ENCODE measurements at regions not wholly inside any gene's neighbourhood (a gene's known extent, or its start where the extent isn't known, plus 50 kb on each side); places are given as distances from the start of the nearest gene placed in this dataset.
"Not testable (repeated sequence)": the region's sequence is repeated elsewhere in the genome, so short reads cannot be mapped to it uniquely, and the experiment has no call there.

DNA sequence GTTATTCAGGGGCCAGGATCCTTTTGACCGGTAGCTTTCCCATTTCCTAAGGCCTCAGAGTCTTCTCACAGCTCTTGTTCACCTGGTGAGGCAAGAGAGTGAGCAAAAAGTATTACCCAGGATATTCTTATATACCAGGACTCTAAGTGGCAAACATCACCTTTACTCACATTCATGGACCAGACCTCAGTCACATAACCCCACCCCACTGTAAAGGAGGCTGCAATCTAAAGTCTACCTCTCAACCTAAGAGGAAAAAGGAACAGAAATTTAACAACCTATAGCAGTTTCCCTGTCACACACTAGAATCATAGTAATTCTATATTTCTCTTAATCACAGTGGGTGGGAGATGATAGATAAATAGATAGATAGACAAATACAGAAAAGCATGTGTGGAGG, 176.0 kb upstream of the PTPRZ1 start:
- Histone ChIP-seq H3K27ac (ENCODE audit: low read depth in 2 of 2, low read length in 1 of 2) (no peak overlapping the region), H3K9me3 (ENCODE audit: control insufficient read depth in 2 of 2, insufficient read depth in 1 of 2, low read depth in 1 of 2, low read length in 1 of 2) (no peaks in the 10 kb centered on the region), H3K36me3 (ENCODE audit: control insufficient read depth in 2 of 2, insufficient read depth in 2 of 2, low read length in 1 of 2) (no peaks in the 10 kb centered on the region), H3K27me3 (ENCODE audit: control insufficient read depth in 1 of 2, insufficient read depth in 2 of 2, low read length in 2 of 2) (no peaks in the 10 kb centered on the region), H3K4me1 (ENCODE audit: control insufficient read depth in 2 of 2, insufficient read depth in 2 of 2, low read length in 1 of 2) (no peaks in the 10 kb centered on the region), H3K4me3 (ENCODE audit: low read depth in 1 of 2, low read length in 2 of 2) (no peak overlapping the region)
- WGBS, 2 donors = 90 to 97% methylated on average over 1 of the region's 1 CpG

DNA sequence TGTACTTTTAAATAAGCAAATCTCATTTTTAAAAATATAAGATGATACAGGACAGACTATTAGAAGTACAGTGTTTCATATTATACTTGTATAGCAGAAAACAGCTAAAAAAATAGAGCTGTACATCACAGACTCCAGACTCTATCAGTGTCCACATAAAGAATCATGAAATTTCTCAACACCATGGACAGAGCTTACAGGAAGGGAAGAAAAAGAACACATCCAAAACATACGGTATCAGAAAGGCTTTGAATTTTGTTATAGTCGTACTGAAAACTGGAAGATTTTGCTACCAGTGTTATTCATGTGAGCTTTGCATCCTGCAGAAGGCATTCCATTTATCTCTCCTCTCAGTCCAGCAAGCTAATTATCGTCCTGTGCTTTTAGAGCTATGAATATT, 183.2 kb upstream of the PTPRZ1 start:
- 73 to 83% methylated on average over 3 of the region's 3 CpGs for WGBS, 2 donors
- H3K36me3 ChIP-seq (ENCODE audit: control insufficient read depth in 2 of 2, insufficient read depth in 2 of 2, low read length in 1 of 2) = no peaks in the 10 kb centered on the region
- no peak overlapping the region for H3K4me3 ChIP-seq (ENCODE audit: low read depth in 1 of 2, low read length in 2 of 2)
- no peaks in the 10 kb centered on the region for H3K9me3 ChIP-seq (ENCODE audit: control insufficient read depth in 2 of 2, insufficient read depth in 1 of 2, low read depth in 1 of 2, low read length in 1 of 2)
- H3K4me1 ChIP-seq (ENCODE audit: control insufficient read depth in 2 of 2, insufficient read depth in 2 of 2, low read length in 1 of 2) = no peaks in the 10 kb centered on the region
- H3K27ac ChIP-seq (ENCODE audit: low read depth in 2 of 2, low read length in 1 of 2) = no peak overlapping the region
- no peaks in the 10 kb centered on the region for H3K27me3 ChIP-seq (ENCODE audit: control insufficient read depth in 1 of 2, insufficient read depth in 2 of 2, low read length in 2 of 2)

- H3K27ac ChIP-seq (ENCODE audit: low read depth in 2 of 2, low read length in 1 of 2) = no peak overlapping the region
- 92 to 94% methylated on average over 3 of the region's 3 CpGs for WGBS, 2 donors
- no peaks in the 10 kb centered on the region for H3K27me3 ChIP-seq (ENCODE audit: control insufficient read depth in 1 of 2, insufficient read depth in 2 of 2, low read length in 2 of 2)
- H3K4me3 ChIP-seq (ENCODE audit: low read depth in 1 of 2, low read length in 2 of 2) = no peak overlapping the region
- no peaks in the 10 kb centered on the region for H3K4me1 ChIP-seq (ENCODE audit: control insufficient read depth in 2 of 2, insufficient read depth in 2 of 2, low read length in 1 of 2)
- H3K36me3 ChIP-seq (ENCODE audit: control insufficient read depth in 2 of 2, insufficient read depth in 2 of 2, low read length in 1 of 2) = no peaks in the 10 kb centered on the region
- no peaks in the 10 kb centered on the region for H3K9me3 ChIP-seq (ENCODE audit: control insufficient read depth in 2 of 2, insufficient read depth in 1 of 2, low read depth in 1 of 2, low read length in 1 of 2)
Observed at GRCh38 chr7:121681700-121682099, 191.3 kb upstream of the PTPRZ1 start.

DNA sequence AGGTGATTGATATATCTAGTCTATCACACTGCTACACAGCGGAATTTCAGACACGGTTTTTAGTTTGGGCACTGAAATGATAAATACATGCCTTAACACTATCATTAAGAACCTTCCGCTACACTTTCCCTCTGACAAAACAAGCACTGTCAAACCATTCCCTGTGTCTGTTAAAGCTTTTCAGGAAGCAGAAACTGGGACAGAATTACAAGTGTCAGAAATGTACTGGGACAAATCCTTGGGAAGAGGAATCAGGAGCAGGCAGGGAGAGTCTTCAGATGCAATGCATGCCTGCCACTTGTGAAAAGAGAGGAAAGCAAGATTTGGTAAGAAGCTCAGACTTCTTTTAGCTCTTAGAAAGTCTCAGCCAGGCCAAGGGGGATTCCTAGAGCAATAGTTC, 196.8 kb upstream of the PTPRZ1 start:
- WGBS, 2 donors = 77 to 82% methylated on average over 3 of the region's 3 CpGs
- Histone ChIP-seq H3K27ac (ENCODE audit: low read depth in 2 of 2, low read length in 1 of 2) (no peak overlapping the region), H3K36me3 (ENCODE audit: control insufficient read depth in 2 of 2, insufficient read depth in 2 of 2, low read length in 1 of 2) (no peaks in the 10 kb centered on the region), H3K4me1 (ENCODE audit: control insufficient read depth in 2 of 2, insufficient read depth in 2 of 2, low read length in 1 of 2) (no peaks in the 10 kb centered on the region), H3K27me3 (ENCODE audit: control insufficient read depth in 1 of 2, insufficient read depth in 2 of 2, low read length in 2 of 2) (no peaks in the 10 kb centered on the region), H3K4me3 (ENCODE audit: low read depth in 1 of 2, low read length in 2 of 2) (no peak overlapping the region), H3K9me3 (ENCODE audit: control insufficient read depth in 2 of 2, insufficient read depth in 1 of 2, low read depth in 1 of 2, low read length in 1 of 2) (no peaks in the 10 kb centered on the region)

- H3K4me1 ChIP-seq (ENCODE audit: control insufficient read depth in 2 of 2, insufficient read depth in 2 of 2, low read length in 1 of 2); H3K27me3 ChIP-seq (ENCODE audit: control insufficient read depth in 1 of 2, insufficient read depth in 2 of 2, low read length in 2 of 2); H3K4me3 ChIP-seq (ENCODE audit: low read depth in 1 of 2, low read length in 2 of 2); H3K27ac ChIP-seq (ENCODE audit: low read depth in 2 of 2, low read length in 1 of 2); H3K36me3 ChIP-seq (ENCODE audit: control insufficient read depth in 2 of 2, insufficient read depth in 2 of 2, low read length in 1 of 2); H3K9me3 ChIP-seq (ENCODE audit: control insufficient read depth in 2 of 2, insufficient read depth in 1 of 2, low read depth in 1 of 2, low read length in 1 of 2): not testable (repeated sequence)
- 67 to 87% methylated on average over 2 of the region's 2 CpGs for WGBS, 2 donors
Observed at GRCh38 chr7:121674455-121674854, 198.5 kb upstream of the PTPRZ1 start.

- no peaks in the 10 kb centered on the region for H3K36me3 ChIP-seq (ENCODE audit: control insufficient read depth in 2 of 2, insufficient read depth in 2 of 2, low read length in 1 of 2)
- no peak overlapping the region for H3K4me3 ChIP-seq (ENCODE audit: low read depth in 1 of 2, low read length in 2 of 2)
- H3K27me3 ChIP-seq (ENCODE audit: control insufficient read depth in 1 of 2, insufficient read depth in 2 of 2, low read length in 2 of 2) = no peaks in the 10 kb centered on the region
- no peaks in the 10 kb centered on the region for H3K9me3 ChIP-seq (ENCODE audit: control insufficient read depth in 2 of 2, insufficient read depth in 1 of 2, low read depth in 1 of 2, low read length in 1 of 2)
- no peaks in the 10 kb centered on the region for H3K4me1 ChIP-seq (ENCODE audit: control insufficient read depth in 2 of 2, insufficient read depth in 2 of 2, low read length in 1 of 2)
- no peak overlapping the region for H3K27ac ChIP-seq (ENCODE audit: low read depth in 2 of 2, low read length in 1 of 2)
Observed at GRCh38 chr7:121669144-121669543, 203.8 kb upstream of the PTPRZ1 start.

GRCh38 chr7:121666306-121666705, 206.7 kb upstream of the PTPRZ1 start:
- H3K4me3 ChIP-seq (ENCODE audit: low read depth in 1 of 2, low read length in 2 of 2) = no peak overlapping the region
- no peak overlapping the region for H3K27ac ChIP-seq (ENCODE audit: low read depth in 2 of 2, low read length in 1 of 2)
- no peaks in the 10 kb centered on the region for H3K4me1 ChIP-seq (ENCODE audit: control insufficient read depth in 2 of 2, insufficient read depth in 2 of 2, low read length in 1 of 2)
- H3K9me3 ChIP-seq (ENCODE audit: control insufficient read depth in 2 of 2, insufficient read depth in 1 of 2, low read depth in 1 of 2, low read length in 1 of 2) = no peaks in the 10 kb centered on the region
- H3K27me3 ChIP-seq (ENCODE audit: control insufficient read depth in 1 of 2, insufficient read depth in 2 of 2, low read length in 2 of 2) = no peaks in the 10 kb centered on the region
- no peaks in the 10 kb centered on the region for H3K36me3 ChIP-seq (ENCODE audit: control insufficient read depth in 2 of 2, insufficient read depth in 2 of 2, low read length in 1 of 2)
- 65 to 78% methylated on average over 1 of the region's 1 CpG for WGBS, 2 donors

DNA sequence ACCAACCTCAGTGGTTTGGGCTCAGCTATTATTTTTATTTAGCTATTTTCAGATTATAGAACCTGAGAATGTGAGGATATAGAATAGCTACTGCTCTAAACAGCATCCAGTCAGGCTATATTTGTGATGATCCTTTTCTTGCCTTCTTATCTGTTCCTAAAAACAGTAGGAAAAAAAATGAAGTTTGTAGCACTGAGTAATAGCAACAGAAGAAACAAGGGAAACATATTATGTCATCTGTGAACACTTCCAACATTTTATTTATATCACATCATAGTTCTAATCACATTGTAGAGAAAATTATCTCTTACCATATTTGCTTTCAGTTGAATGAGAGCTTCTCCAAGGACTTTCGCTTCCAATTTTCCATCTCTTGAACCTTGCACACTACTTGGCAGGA, 229.6 kb upstream of the PTPRZ1 start:
- no peaks in the 10 kb centered on the region for H3K9me3 ChIP-seq (ENCODE audit: control insufficient read depth in 2 of 2, insufficient read depth in 1 of 2, low read depth in 1 of 2, low read length in 1 of 2)
- no peak overlapping the region for H3K4me3 ChIP-seq (ENCODE audit: low read depth in 1 of 2, low read length in 2 of 2)
- no peaks in the 10 kb centered on the region for H3K27me3 ChIP-seq (ENCODE audit: control insufficient read depth in 1 of 2, insufficient read depth in 2 of 2, low read length in 2 of 2)
- no peak overlapping the region for H3K27ac ChIP-seq (ENCODE audit: low read depth in 2 of 2, low read length in 1 of 2)
- 80 to 81% methylated on average over 1 of the region's 1 CpG for WGBS, 2 donors
- H3K4me1 ChIP-seq (ENCODE audit: control insufficient read depth in 2 of 2, insufficient read depth in 2 of 2, low read length in 1 of 2) = no peaks in the 10 kb centered on the region
- H3K36me3 ChIP-seq (ENCODE audit: control insufficient read depth in 2 of 2, insufficient read depth in 2 of 2, low read length in 1 of 2) = no peaks in the 10 kb centered on the region

GRCh38 chr7:121639705-121640104, 233.3 kb upstream of the PTPRZ1 start:
- H3K27ac ChIP-seq (ENCODE audit: low read depth in 2 of 2, low read length in 1 of 2) = no peak overlapping the region
- no peaks in the 10 kb centered on the region for H3K4me1 ChIP-seq (ENCODE audit: control insufficient read depth in 2 of 2, insufficient read depth in 2 of 2, low read length in 1 of 2)
- WGBS, 2 donors = 82 to 94% methylated on average over 5 of the region's 5 CpGs
- H3K27me3 ChIP-seq (ENCODE audit: control insufficient read depth in 1 of 2, insufficient read depth in 2 of 2, low read length in 2 of 2) = no peaks in the 10 kb centered on the region
- H3K4me3 ChIP-seq (ENCODE audit: low read depth in 1 of 2, low read length in 2 of 2) = no peak overlapping the region
- H3K9me3 ChIP-seq (ENCODE audit: control insufficient read depth in 2 of 2, insufficient read depth in 1 of 2, low read depth in 1 of 2, low read length in 1 of 2) = no peaks in the 10 kb centered on the region
- H3K36me3 ChIP-seq (ENCODE audit: control insufficient read depth in 2 of 2, insufficient read depth in 2 of 2, low read length in 1 of 2) = no peaks in the 10 kb centered on the region

DNA sequence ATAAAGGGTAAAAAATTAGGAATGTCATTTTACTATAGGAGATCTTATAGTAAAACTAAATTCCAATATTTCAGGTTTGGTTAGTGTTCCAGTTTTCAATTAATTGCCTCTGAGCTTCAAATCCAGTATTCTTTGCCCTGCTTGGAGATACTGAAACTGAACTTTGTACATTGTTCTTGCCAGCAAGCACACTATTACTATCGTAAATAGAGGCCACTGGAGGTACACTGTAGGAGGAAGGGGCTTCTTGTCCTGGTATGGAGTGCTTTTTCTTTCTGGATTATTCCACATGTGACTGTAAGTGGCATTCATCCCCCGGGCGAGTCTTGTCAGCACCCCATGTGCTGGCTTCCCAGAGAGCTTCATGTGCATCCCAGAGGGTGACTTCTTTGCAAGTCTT, 234.7 kb upstream of the PTPRZ1 start:
- no peaks in the 10 kb centered on the region for H3K4me1 ChIP-seq (ENCODE audit: control insufficient read depth in 2 of 2, insufficient read depth in 2 of 2, low read length in 1 of 2)
- no peaks in the 10 kb centered on the region for H3K9me3 ChIP-seq (ENCODE audit: control insufficient read depth in 2 of 2, insufficient read depth in 1 of 2, low read depth in 1 of 2, low read length in 1 of 2)
- no peaks in the 10 kb centered on the region for H3K36me3 ChIP-seq (ENCODE audit: control insufficient read depth in 2 of 2, insufficient read depth in 2 of 2, low read length in 1 of 2)
- no peak overlapping the region for H3K27ac ChIP-seq (ENCODE audit: low read depth in 2 of 2, low read length in 1 of 2)
- H3K27me3 ChIP-seq (ENCODE audit: control insufficient read depth in 1 of 2, insufficient read depth in 2 of 2, low read length in 2 of 2) = no peaks in the 10 kb centered on the region
- WGBS, 2 donors = 89 to 90% methylated on average over 3 of the region's 3 CpGs
- H3K4me3 ChIP-seq (ENCODE audit: low read depth in 1 of 2, low read length in 2 of 2) = no peak overlapping the region

All from esophagus (tissue), 2 donors.